ENCODE measurements at regions not wholly inside any gene's neighbourhood (a gene's known extent, or its start where the extent isn't known, plus 50 kb on each side); places are given as distances from the start of the nearest gene placed in this dataset.

DNA sequence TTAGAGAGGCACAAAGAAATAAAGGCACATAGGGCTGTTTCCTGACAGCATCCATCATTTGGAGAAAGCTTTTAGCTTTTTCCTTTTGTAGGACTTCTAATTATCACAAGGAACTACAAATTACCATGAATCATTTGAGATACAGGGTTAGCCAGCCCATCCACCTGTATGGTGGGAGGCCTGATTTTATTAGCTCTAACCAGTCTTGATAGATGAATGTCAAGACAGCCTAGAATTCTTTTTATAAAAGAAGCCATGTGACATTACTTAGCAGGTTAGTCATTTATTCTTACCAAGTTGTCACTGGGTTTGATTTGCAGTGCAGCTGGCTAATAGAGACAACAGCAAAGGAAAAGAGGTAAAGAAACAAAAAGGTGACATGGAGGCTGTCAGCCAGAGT, 618.1 kb downstream of the ZNF385D start:
- no peak for ATAC-seq
- no peaks in the 10 kb centered on the region for H3K27me3 Mint-ChIP-seq
- H3K36me3 Mint-ChIP-seq = no peaks in the 10 kb centered on the region
- H3K9me3 Mint-ChIP-seq = peaks cover 10% of the 10 kb centered on the region
- H3K4me3 Mint-ChIP-seq = no peak overlapping the region
- no peak overlapping the region for H3K27ac Mint-ChIP-seq
- no peaks in the 10 kb centered on the region for H3K4me1 Mint-ChIP-seq

DNA sequence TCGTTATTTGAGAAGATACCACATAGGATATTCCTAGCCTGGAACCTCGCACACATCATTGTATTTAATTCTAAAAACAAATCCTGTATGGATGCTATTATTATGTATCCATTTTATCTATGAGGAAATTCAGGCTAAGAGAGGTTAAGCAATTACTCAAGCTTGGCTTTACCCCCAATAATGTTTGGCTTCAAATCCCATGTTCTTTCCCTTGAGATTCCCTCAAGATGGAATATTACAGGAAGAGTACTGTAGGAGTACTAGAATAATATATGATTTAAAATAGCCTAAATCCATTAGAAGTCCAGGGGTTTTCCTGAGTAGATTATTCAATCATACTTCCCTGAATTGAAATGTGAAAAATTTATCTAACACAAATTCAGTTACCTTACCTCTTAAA, 630.2 kb downstream of the ZNF385D start:
- Mint-ChIP-seq H3K27ac (no peak overlapping the region), H3K36me3 (peaks cover under 1% of the 10 kb centered on the region), H3K4me3 (no peak overlapping the region), H3K4me1 (no peaks in the 10 kb centered on the region), H3K9me3 (peaks cover 7% of the 10 kb centered on the region), H3K27me3 (no peaks in the 10 kb centered on the region)
- ATAC-seq = no peak

GRCh38 chr3:21117370-21117769, 633.6 kb downstream of the ZNF385D start:
- H3K27me3 Mint-ChIP-seq = no peaks in the 10 kb centered on the region
- no peak overlapping the region for H3K27ac Mint-ChIP-seq
- peaks cover 12% of the 10 kb centered on the region for H3K9me3 Mint-ChIP-seq
- H3K4me1 Mint-ChIP-seq = no peaks in the 10 kb centered on the region
- no peak for ATAC-seq
- H3K4me3 Mint-ChIP-seq = no peak overlapping the region
- H3K36me3 Mint-ChIP-seq = no peaks in the 10 kb centered on the region

DNA sequence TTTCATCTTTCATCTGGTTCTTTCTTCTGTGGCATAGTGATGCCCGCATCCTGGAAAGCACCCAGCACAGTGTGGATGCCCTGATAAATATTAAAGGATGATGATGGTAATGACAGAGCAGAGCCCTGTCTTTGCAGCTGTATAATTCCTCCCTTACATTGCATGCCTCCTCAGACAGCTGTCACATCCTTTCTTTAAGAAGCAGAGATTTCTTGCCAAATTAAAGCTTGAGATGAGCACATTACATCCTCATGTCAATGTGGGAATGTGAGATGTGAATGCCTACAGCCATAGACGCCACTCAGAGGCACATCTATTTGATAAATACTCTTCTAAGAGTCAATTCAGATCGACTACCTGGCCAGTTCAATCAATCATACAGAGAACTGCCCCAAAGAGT, 642.0 kb downstream of the ZNF385D start:
- Mint-ChIP-seq H3K36me3 (no peaks in the 10 kb centered on the region), H3K27me3 (no peaks in the 10 kb centered on the region), H3K4me3 (no peak overlapping the region), H3K27ac (no peak overlapping the region), H3K4me1 (no peaks in the 10 kb centered on the region), H3K9me3 (no peaks in the 10 kb centered on the region)
- ATAC-seq = no peak

DNA sequence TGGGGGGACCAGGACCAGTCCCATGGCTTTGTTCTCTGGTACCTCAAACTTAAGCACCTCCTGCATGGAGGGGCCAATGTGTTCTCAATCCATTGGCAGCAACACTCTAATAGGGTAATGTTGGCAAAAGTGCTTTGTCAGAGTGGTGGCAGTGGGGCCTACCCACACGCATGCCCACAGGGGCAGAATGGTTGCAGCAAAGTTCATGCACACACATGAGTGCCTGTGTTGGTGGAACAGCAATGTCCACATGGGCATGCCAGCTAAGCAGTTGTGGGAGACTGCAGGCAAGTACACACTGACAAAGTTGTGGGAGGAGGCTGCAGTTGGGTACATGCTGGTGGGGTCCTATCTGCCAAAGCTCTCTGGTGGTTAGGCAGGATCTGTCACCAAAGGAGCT, 645.2 kb downstream of the ZNF385D start:
- H3K27me3 Mint-ChIP-seq = no peaks in the 10 kb centered on the region
- no peak overlapping the region for H3K4me3 Mint-ChIP-seq
- ATAC-seq = peak; percentile 31
- no peaks in the 10 kb centered on the region for H3K4me1 Mint-ChIP-seq
- no peak overlapping the region for H3K27ac Mint-ChIP-seq
- no peaks in the 10 kb centered on the region for H3K36me3 Mint-ChIP-seq
- H3K9me3 Mint-ChIP-seq = peaks cover 6% of the 10 kb centered on the region

DNA sequence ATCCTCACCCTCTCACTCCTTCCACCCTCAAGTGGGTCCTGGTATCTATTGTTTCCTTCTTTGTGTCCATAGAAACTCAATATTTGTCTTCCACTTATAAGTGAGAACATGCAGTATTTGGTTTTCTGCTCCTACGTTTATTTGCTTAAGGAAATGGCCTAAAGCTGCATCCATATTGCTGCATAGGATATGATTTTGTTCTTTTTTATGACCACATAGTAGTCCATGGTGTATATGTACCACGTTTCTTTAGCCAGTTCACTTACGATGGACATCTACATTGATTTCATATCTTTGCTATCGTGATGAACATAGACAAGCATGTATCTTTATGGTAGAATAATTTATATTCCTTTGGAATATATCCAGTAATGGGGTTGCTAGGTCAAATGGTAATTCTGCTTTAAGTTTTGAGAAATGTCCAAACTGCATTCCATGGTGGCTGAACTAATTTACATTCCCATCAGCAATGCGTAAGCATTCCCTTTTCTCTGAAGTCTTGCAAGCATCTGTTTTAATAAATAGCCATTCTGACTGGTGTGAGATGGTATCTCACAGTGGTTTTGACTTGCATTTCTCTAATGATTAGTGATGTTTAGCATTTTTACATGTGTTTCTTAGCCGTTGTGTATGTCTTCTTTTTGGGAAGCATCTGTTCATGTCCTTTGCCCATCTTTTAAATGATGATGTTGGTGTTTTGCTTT, 650.2 kb downstream of the ZNF385D start:
- Mint-ChIP-seq H3K27me3 (no peaks in the 10 kb centered on the region), H3K4me3 (no peak overlapping the region), H3K4me1 (no peaks in the 10 kb centered on the region), H3K36me3 (no peaks in the 10 kb centered on the region), H3K9me3 (peaks cover 8% of the 10 kb centered on the region), H3K27ac (no peak overlapping the region)
- ATAC-seq = no peak

DNA sequence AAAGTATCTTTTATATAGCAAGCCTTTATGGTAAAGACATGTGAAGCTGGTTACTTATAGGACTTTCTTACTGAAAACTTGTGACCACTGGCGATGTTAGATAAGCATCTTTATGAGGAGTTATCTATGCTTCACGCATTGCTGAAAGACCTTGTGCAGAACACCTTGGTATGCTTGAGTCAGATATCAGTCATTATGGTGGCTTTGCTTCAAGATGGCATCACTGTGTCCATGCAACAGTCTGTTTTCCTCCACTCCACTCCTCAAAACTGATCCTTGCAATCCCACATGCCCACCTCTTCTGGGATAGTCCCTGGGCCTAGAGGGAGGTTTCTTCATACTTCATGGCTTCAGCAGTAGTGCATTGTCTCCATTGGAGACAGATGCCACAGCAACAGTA, 656.3 kb downstream of the ZNF385D start:
- no peaks in the 10 kb centered on the region for H3K4me1 Mint-ChIP-seq
- no peaks in the 10 kb centered on the region for H3K36me3 Mint-ChIP-seq
- H3K4me3 Mint-ChIP-seq = no peak overlapping the region
- no peak for ATAC-seq
- H3K9me3 Mint-ChIP-seq = peaks cover under 1% of the 10 kb centered on the region
- H3K27me3 Mint-ChIP-seq = no peaks in the 10 kb centered on the region
- no peak overlapping the region for H3K27ac Mint-ChIP-seq

- Mint-ChIP-seq H3K27ac (no peak overlapping the region), H3K4me1 (no peaks in the 10 kb centered on the region), H3K27me3 (no peaks in the 10 kb centered on the region), H3K4me3 (no peak overlapping the region), H3K9me3 (peaks cover 3% of the 10 kb centered on the region), H3K36me3 (no peaks in the 10 kb centered on the region)
- ATAC-seq = no peak
Observed at GRCh38 chr3:21073561-21073960, 677.4 kb downstream of the ZNF385D start.

DNA sequence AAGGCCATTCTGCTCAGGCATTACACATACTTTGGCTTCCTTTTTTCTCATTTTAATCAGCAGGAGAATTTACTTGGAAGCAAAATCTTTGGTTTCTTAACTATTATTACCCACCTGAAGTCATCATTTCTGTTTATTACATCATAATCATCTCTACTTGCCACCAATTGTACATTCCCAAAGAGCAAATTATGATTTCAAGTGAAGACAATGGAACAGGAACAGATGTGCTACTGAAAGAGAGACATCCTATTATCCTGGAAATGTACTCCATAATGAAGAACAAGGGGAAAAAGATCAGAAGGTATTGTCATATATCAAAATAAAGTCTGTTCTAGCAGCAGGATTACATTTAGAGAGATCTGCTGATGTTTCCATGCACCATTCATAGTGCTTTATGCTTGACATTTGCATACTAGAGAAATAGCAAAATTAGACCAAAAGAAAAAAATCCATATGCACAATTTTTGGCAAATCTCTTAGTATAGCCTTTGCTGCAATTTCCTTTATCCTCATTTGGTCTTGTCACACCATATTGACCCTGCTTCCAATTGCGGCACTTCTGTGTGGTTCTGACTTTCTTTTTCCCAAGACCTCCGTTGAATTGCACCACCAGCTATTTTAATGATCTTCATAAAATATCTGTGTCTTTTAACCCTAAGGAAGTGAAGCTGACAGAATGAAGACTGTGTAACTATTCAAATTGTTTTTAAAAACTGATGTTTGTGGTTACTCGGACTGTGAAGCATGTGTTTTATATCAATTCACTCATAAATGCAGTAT, 683.8 kb downstream of the ZNF385D start:
- peaks cover 6% of the 10 kb centered on the region for H3K9me3 Mint-ChIP-seq
- no peak overlapping the region for H3K4me3 Mint-ChIP-seq
- H3K27me3 Mint-ChIP-seq = no peaks in the 10 kb centered on the region
- H3K27ac Mint-ChIP-seq = no peak overlapping the region
- ATAC-seq = no peak
- H3K36me3 Mint-ChIP-seq = no peaks in the 10 kb centered on the region
- no peaks in the 10 kb centered on the region for H3K4me1 Mint-ChIP-seq

- Mint-ChIP-seq H3K4me1 (no peaks in the 10 kb centered on the region), H3K36me3 (peaks cover 5% of the 10 kb centered on the region), H3K9me3 (peaks cover under 1% of the 10 kb centered on the region), H3K4me3 (no peak overlapping the region), H3K27me3 (no peaks in the 10 kb centered on the region), H3K27ac (no peak overlapping the region)
- no peak for ATAC-seq
Observed at GRCh38 chr3:21062831-21063294, 688.1 kb downstream of the ZNF385D start.

- peaks cover 5% of the 10 kb centered on the region for H3K36me3 Mint-ChIP-seq
- H3K4me1 Mint-ChIP-seq = no peaks in the 10 kb centered on the region
- H3K9me3 Mint-ChIP-seq = no peaks in the 10 kb centered on the region
- no peak for ATAC-seq
- no peak overlapping the region for H3K4me3 Mint-ChIP-seq
- no peak overlapping the region for H3K27ac Mint-ChIP-seq
- no peaks in the 10 kb centered on the region for H3K27me3 Mint-ChIP-seq
Observed at GRCh38 chr3:21059404-21059803, 691.6 kb downstream of the ZNF385D start.

DNA sequence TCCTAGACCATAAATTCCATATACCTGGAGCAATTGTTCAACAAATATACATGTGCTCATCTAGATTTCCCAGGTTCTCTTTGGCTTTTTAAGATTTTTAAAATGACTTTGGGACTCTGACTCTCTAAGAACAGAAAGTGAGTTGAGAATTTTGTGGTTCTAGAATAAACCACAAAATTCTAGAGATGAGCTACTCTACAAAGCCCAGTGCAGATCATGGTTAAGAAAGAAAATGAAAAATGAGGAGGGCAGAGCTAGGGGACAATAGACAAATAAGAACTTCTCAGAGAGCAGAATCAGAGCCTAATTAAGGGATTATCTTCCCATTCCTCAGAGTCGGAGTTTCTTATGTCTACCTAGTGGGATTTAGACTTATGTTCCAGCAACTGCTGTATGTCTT, 694.7 kb downstream of the ZNF385D start:
- H3K4me1 Mint-ChIP-seq = no peaks in the 10 kb centered on the region
- no peak overlapping the region for H3K27ac Mint-ChIP-seq
- ATAC-seq = no peak
- no peak overlapping the region for H3K4me3 Mint-ChIP-seq
- no peaks in the 10 kb centered on the region for H3K9me3 Mint-ChIP-seq
- H3K27me3 Mint-ChIP-seq = no peaks in the 10 kb centered on the region
- peaks cover 5% of the 10 kb centered on the region for H3K36me3 Mint-ChIP-seq

DNA sequence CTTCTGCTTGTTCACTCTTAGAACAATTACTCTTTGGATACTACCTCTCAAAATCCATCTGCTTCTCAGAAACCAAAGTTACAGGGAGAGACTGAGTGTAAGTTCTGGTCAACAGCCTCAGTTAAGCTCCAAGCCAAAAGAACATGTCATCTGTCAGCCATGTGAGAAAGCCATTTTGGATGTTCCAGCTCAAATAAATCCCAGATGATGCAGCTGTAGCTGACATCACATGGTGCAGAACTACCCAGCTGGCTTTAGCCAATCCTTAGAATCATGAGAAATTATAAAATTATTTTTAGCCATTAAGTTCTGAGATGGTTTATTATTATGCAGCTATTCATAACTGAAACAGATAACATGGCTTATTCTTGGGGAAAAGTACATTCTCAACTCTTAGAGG, 696.0 kb downstream of the ZNF385D start:
- no peaks in the 10 kb centered on the region for H3K9me3 Mint-ChIP-seq
- H3K27ac Mint-ChIP-seq = no peak overlapping the region
- no peak overlapping the region for H3K4me3 Mint-ChIP-seq
- no peaks in the 10 kb centered on the region for H3K4me1 Mint-ChIP-seq
- no peaks in the 10 kb centered on the region for H3K27me3 Mint-ChIP-seq
- H3K36me3 Mint-ChIP-seq = peaks cover 5% of the 10 kb centered on the region
- no peak for ATAC-seq

DNA sequence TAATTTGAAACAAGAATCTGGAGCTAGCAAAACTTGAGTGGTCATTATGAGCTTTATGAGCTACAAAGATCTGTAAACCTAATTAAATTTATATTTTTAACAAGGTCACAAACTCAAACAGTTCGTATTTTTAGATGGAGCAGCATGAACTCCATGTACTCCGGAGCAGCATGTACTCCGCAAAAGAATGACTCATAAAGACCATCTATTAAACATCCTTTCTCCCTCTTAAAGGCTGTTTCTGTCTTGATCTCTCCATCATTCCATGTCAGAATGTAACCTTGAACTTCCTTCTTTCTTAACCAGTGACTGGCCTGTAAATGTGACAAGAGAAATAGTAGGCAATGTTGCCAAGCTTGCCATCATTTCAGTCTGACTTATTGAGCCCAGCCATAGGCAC, 696.9 kb downstream of the ZNF385D start:
- no peaks in the 10 kb centered on the region for H3K4me1 Mint-ChIP-seq
- H3K27me3 Mint-ChIP-seq = no peaks in the 10 kb centered on the region
- no peaks in the 10 kb centered on the region for H3K9me3 Mint-ChIP-seq
- no peak for ATAC-seq
- no peak overlapping the region for H3K4me3 Mint-ChIP-seq
- H3K36me3 Mint-ChIP-seq = peaks cover 5% of the 10 kb centered on the region
- no peak overlapping the region for H3K27ac Mint-ChIP-seq

GRCh38 chr3:21049334-21050062, 701.5 kb downstream of the ZNF385D start:
- no peak overlapping the region for H3K4me3 Mint-ChIP-seq
- no peak overlapping the region for H3K27ac Mint-ChIP-seq

More at GRCh38 chr3:21049334-21050062, 701.5 kb downstream of the ZNF385D start:
- Mint-ChIP-seq H3K9me3 (no peaks in the 10 kb centered on the region), H3K4me1 (no peaks in the 10 kb centered on the region), H3K36me3 (no peaks in the 10 kb centered on the region), H3K27me3 (no peaks in the 10 kb centered on the region)
- no peak for ATAC-seq
